GM18907 (cell line): ENCODE measurements at regions not wholly inside any gene's neighbourhood (a gene's known extent, or its start where the extent isn't known, plus 50 kb on each side); places are given as distances from the start of the nearest gene placed in this dataset.
"Not testable (repeated sequence)": the region's sequence is repeated elsewhere in the genome, so short reads cannot be mapped to it uniquely, and the experiment has no call there.

ENCODE experiments used
- ATAC-seq: cut with Tn5 transposase; IDR thresholded peaks from one replicate; pipeline ENCODE4 v1.9.1; 2021; ENCODE audit warnings: mild to moderate bottlenecking, moderate library complexity; ENCODE audit not compliant: unreplicated experiment

DNA sequence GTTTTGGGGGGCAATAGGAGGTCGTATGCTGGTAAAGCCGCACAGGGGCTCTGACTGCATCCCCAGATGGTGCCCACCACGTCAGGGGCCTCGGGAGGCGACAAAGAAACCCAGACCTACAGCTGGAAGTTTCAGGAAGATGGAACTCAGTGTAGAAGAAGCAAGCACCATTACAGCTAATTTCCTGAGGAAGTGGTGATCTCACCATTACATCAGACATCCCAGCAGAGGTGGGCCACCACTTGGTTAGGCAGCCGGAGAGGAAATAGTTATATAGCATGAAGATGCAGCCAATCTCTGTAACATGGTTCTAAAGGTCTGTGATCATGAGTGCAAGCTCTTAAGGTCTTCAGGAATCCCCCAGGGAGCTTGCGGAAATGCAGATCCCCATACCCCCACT, 127.3 kb upstream of the PCBD1 start:
- ATAC-seq = no peak

DNA sequence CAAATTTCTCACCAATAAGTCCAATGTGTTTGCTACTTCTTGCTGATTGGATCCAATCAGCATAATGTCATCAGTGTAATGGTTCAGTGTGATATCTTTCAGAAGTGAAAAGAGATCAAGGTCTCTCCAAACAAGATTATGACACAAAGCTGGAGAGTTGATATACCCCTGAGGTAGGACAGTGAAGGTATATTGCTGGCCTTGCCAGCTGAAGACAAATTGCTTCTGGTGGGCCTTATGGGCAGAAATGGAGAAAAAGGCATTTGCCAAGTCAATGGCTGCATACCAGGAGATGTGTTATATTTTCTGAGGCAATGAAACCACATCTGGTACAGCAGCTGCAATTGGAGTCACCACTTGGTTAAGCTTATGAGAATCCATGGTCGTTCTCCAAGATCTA, 131.7 kb upstream of the PCBD1 start:
- not testable (repeated sequence) for ATAC-seq

DNA sequence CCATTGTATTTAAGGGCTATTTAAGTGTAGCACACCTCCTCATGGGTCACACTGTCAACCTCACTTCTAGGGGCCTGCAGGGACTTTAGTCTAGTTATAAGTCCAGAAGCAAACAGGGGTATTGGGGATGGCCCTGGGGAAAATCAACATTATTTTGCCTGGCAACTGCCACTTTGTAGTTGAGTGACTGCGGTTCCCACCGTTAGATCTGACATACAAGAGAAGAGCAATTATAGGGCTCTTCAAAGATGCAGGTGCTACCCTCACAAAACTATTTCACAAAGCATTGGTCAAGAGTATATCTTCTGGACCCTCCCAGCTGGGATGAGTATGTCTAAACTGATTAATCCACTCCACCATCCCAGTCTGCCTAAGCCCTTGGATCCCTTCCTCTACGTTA, 133.0 kb upstream of the PCBD1 start:
- ATAC-seq = no peak

DNA sequence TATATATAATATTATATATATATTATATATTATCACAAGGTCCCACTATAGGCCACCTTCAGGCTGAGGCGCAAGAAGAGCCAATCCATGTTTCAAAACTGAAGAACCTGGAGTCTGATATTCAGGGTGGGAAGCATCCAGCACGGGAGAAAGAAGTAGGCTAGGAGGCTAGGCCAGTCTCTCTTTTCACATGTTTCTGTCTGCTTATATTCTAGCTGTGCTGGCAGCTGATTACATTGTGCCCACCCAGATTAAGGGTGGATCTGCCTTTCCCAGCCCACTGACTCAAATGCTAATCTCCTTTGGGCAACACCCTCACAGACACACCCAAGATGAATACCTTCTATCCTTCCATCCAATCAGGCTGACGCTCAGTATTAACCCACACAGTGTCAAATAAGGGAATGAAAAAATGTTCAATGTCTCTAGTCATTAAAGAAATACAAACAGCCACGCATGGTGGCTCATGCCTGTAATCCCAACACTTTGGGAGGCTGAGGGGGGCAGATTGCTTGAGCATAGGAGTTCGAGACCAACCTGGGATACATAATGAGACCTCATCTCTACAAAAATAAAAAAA, 135.4 kb upstream of the PCBD1 start:
- no peak for ATAC-seq

DNA sequence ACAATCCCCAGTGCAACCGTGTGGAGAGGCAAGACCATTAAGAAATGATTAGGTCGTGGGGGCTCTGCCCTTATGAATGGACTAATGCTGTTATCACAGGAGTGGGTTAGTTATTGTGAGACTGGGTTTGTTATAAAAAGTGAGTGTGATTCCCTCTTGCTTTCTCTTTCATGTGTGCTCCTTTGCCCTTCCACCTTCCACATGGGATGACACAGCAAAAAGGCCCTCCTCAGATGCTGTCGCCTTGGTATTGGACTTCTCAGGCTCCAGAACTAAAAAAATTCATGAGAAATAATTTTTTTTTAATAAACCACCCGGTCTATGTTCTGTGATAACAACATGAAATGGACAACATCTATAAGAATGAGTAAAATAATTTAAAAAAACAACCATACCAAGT, 136.1 kb upstream of the PCBD1 start:
- no peak for ATAC-seq

DNA sequence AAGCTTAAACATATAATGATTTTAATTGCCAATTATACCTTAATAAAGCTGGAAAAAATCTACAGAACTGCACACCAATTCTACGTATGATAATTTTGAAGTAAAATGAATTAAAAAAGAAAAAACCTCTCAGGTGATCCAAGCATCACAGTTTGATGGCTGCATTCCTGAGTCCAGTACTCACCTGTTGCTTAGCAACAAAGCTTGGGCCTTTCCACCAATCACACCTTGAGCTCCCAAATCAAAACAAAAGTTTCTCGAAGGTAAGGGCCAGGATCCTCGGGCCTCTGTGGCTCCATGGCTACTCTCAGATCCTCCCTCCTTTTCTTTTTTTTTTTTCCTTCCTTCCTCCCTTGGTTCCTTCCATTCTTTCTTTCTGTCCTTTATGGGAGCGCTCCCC, 137.2 kb upstream of the PCBD1 start:
- ATAC-seq = no peak

DNA sequence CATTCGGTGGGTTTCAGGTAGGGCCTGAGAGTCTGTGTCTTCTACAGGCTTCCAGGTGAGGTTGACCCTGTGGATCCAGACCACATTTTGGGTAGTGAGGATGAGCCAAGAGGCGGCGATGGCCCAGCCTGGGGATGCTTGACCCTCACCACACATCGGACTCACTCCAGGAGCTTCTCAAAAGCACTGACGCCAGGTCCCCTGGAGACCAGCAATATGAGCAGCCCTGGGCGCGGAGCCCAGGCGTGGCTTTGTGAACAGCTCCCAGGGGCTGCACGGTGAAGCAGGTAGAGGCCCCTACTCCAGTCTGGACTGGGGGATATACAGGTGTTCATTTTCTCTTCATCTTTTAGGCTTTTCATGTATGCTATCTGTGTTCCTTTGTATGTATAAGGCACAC, 139.7 kb upstream of the PCBD1 start:
- no peak for ATAC-seq

DNA sequence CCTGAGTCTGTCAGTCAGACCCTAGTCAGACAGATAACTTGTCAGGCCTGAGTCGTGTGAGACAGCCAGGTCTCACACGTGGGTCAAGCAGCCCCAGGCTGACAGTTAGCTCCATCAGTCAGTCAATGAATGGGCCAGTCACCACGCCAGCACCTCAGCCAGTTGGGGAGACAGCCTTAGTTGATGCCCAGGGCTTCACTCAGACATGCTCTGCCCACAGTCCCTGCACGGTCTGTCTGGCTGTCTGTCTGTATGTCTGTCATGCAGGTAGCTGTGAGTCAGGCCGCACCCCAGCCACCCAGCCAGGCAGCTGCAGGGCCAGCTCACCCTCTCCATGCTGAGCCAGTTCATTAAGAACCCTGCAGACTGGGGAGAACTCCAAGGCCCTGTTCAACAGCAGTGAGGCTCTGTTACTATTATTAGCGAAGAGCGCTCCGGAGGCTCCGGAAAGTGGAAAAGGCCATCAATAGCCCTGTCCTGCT, 141.1 kb upstream of the PCBD1 start:
- ATAC-seq = no peak

DNA sequence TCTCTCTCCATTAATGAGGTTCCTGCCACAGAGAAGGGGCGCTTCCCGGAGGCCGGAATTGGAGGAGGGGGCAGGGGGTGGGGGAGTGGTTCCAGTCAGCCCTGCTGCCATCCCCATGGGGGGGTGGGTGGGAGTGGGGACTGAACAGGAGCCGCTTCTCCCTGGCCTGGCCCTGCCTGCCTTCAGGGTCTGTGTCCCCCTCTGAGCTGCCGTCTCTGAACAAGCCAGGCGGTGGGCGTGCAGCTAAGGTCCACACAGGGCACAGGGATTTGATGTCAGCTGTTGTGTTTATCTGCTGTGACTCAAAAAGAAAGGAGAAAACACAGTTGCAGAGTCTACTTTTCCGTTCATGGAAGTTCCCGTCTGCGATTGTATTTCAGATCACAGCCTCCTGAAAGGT, 141.5 kb upstream of the PCBD1 start:
- no peak for ATAC-seq

DNA sequence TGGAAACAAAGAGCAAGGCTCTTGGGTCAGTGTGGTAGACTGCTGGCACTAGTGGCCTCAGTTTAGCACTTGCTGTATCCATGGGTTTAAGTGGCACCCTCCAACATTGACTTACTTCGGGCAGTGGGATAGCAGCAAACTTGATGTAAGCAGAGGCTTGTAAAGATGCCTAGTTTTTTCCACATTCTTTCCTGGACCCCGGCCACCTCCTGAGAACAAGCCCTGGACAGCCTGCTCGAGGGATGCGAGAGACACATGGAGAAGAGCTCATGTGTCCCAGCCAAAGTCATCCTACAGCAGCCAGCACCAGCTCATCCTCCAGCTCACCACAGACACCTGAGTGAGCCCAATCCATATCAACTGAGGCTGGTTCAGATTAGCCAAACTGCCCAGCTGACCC, 142.7 kb upstream of the PCBD1 start:
- ATAC-seq = no peak

DNA sequence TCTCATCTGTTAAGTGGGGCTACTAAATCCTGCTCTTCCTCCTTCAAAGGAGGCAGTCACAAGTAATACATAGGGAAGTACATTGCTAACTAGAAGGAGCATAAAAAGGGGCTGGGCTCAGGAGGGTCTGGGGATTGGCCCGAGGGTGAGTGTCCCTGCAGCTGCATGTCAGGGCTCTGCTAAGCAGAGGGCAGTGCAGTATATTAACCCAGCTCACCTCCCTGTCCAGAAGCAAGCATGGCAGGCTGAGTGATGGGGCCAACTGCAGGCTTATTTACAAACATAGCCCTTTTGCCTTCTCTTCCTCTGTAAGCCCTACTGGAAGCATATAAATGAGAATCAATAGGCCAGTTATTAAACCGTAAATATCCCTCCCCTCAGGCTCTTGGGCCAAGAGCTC, 143.2 kb upstream of the PCBD1 start:
- ATAC-seq = no peak

DNA sequence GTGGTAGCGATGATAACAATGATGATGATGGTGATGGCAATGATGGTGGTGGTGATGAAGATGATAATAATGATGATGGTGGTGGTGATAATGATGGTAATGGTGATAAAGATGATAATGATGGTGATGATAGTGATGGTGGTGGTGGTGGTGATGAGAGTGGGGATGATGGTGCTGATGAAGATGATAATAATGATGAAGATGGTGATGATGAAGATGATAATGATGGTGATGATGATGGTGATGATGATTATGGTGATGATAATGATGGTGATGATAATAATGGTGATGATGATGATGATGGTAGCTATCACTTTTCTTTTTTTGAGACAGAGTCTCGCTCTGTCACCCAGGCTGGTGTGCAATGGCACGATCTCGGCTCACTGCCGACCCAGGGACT, 144.5 kb upstream of the PCBD1 start:
- no peak for ATAC-seq

DNA sequence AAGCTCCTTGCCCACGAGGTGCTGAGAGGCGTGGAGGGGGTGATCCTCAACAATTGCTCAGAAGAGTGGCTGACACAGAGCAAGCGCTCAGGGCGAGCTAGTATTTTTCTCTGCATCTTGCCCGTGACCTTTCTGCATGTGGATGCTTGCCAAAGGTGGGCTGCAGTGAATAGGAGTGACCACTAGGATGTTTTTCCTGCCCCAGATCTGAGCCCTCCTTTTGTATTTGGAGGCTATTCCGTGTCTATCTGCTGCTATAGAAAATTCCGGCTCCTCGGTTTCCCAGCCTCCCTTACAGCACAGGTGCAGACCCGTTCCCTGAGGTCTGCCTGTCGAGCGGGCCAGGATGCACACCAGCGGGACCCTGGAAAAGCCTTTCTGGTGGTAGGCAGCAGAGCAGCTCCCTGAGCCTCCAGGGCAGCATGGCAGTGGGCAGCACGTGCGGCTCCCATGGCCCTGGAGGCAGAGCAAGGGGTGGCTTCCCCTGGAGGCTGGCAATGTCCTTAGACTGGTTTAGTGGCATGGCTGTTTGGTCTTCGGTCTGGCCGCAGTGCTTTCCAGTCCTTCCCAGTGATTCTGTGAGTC, 145.1 kb upstream of the PCBD1 start:
- no peak for ATAC-seq

DNA sequence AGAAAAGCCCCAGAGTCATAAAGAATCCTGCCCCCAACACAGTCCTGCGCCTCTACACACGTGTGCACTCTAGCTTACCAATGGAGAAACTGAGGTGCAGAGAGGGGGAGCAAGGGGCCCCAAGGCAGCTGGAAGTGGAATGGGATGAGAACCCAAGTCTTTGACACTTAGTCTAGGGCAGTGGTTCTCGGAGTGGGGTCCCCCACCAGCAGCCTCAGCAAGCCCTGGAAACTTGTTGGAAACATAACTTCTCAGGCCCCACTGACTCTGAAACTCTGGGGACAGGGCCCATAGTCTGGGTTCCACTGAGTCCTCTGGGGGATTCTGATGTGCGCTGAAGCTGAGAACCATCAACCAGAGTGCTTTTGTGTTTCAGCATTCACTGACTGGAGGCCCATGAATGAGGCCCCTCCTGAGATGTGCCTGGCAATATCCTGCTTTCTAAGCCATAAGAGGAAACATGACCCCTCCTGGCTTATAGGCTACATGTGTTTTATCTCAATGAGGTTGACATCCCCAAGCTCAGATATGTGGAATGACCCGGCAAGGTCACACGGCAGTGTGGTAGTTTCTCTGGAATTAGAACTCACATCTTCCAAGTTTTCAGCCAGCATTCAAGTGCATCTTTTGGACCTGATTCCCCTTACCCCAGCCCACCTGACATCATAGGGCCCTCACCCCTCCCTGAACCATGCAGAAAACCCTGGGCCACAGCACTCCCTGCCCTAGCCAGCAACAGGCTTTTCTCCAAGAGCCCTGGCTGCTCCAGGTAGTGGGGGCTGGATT, 147.3 kb upstream of the PCBD1 start:
- no peak for ATAC-seq

DNA sequence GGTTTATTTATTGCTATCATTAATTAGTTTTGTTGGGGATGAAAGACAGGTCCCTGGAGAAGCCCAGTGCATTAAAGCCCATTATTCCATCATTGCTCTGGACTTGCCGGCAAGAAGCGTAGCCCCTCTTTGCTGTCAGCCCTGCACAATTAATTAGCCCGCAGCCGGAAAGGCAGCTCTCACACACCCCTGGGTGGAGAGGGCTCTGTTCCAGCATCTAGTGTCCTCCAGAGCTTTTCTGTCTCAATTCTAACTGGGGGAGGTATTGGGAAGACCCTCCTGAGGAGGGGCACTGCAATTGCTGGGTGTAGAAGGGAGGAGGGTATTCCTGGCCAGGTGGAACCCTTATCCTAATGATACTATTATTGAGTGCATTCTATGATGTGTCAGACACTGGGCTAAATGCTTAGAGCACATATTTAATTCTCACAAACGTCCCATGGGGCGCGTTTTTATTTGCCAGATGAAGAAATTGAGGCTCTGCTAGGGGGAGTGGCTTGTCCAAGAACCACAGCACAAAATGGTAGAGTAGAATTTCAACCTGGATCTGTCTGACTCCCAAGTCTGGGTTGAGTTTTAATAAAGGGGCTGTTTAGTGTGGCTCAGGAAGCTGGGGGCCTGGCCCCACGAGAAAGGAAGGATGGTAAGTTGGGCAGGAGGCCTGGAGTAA, 148.1 kb upstream of the PCBD1 start:
- no peak for ATAC-seq

DNA sequence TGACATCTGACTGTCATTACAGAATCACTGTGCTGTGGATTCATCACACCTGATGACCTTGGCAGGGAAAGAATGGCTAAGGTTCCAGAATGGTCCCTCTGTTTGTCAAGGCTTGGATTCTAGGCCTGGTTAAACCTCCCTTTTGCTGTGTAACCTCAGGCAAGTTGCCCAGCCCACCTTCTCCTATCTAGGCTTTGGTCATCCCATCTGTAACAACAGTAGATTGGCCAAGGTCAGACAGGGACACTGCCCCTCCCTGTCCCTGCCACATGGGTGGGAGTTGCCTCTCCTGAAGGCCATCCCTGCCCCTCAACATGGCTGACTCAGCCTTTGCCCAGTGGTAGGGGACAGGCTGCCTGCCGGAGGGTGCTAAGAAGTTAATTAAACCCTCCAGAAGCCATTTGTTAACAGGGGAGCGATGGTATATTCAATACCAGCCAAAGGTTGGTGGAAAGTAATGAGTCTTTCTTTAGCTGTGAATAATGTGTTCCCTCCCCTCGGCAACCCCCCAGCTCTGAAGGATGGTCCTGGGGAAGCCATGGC, 149.8 kb upstream of the PCBD1 start:
- ATAC-seq = no peak

DNA sequence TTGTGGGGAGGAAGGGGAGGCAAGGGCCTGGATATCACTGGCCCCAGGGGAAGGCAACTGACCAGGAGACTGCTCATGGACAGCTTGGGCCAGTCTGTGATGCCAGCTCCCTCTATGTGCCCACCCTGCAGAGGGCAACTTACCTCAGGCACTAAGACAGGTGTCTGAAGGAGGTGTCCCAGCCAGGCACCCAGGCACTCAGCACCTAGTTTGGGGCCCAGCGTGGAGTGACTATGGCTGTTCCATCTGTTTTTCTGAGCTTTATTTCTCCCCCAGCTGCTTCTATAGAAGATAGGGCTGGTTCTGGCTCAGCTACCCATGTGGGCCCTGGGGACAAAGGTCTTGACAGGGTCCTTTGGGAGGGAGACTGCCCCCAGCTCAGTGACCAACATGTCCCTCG, 150.6 kb upstream of the PCBD1 start:
- no peak for ATAC-seq

DNA sequence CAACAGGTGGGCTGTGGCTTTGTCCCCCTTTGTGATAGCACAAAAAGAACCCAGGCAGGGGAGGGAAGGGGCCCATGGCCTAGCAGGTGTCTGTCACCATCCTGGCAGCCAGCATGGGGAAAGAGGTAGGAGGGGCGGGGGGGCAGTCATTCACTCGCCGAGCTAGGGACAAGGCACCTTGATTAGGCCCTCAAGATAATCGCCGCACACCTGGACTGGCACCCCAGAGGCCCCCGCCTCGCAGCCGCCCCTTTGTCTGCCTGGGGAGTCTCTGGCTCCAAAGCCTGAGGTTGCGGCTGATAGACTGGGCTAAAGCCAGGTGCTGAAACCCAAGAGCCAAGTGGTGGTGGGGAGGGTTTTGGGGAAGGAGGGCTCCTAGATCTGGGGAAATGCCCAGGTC, 151.2 kb upstream of the PCBD1 start:
- no peak for ATAC-seq

DNA sequence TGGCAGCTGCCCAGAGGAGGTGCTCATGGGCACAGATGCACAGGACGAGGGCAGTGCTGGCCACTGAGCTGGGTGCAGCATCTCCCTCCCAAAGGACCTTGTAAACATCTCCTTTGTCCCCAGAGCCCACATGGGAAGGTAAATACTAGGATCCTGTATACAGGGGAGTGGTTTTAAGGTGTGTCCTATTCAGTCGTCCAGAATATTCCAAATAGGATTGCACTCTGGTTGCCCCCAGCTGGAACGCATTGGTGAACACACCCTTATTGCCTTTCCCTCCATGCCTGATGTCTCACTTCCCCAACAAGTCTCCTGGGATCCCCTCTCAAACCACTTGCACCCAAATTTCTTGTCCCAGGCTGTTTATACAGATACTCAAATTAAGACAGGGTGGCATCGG, 152.0 kb upstream of the PCBD1 start:
- no peak for ATAC-seq

DNA sequence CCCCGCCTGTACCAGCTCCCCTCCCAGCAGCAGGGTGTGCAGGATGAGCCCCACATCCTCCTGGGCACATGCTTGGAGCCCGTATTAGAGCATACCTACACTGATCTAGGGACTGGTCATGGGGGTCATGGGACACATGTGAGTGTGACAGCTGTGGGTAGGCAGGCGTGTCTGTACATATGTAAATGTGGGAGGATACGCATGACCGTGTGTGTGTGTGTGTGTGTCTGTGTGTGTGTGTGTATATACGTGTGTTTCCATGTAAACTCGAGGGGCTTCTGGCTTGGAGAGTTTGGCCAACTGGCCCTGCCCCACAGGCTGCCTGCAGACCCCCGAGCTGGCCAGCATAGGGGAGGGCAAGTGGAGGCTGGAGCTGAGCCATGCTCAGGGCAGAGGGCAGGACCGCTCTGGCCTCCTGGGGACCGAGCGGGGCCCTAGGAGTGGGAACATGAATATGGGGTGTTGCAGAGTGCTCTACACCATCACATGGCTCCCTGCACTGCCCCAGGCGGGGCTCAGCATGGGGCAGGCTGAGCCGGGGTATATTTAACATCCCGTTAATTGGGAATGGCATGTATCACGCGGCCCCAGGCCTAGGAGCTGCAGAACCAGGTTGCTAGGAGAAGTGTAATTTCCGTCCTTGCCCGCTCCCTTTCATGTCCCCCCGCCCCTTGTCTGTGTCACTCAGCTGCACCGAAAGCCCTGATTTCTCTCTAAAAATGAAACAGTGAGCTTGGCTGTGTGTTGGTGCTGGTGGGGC, 152.7 kb upstream of the PCBD1 start:
- ATAC-seq = no peak

DNA sequence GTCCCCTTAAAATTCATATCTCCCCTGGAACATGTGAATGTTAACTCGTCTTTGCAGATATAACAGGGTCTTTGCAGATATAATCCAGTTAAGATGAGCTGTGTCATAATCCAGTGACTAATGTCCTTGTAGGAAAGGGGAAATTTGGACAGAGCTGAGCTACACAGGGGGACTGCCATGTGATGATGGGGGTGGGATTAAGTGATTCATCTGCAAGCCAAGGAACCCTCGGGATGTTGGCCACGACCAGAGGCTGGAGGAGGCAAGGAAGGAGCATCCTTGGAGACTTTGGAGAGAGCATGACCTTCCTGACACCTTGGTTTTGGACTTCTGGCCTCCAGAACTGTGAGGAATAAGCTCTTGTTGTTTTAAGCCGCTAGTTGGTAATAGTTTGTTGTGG, 153.9 kb upstream of the PCBD1 start:
- ATAC-seq = no peak
